Activated CD8-positive, alpha-beta memory T cell treated with anti-CD3 and anti-CD28 coated beads for 36 hours (primary cell): ENCODE measurements at regions not wholly inside any gene's neighbourhood (a gene's known extent, or its start where the extent isn't known, plus 50 kb on each side); places are given as distances from the start of the nearest gene placed in this dataset.

Experiments used
- CTCF ChIA-PET: fragments of 350-600 bp; sonication (Branson Sonifier 250); formaldehyde crosslinking; loops from one replicate; lab custom pipeline; 2021; ENCODE audit warnings: antibody characterized with exemption; lab: Charles Lee
- POLR2A ChIA-PET: fragments of 350-600 bp; sonication (Branson Sonifier 250); formaldehyde crosslinking; loops from one replicate; lab custom pipeline; 2021; ENCODE audit warnings: antibody characterized with exemption; lab: Charles Lee

GRCh38 chr10:120262857-120263547 lies 194.0 kb upstream of the PLPP4 start:
- CTCF ChIA-PET = no interaction called here
- POLR2A ChIA-PET = no interaction called here

GRCh38 chr10:120266022-120266421 lies 191.0 kb upstream of the PLPP4 start:
- POLR2A ChIA-PET = no interaction called here
- CTCF ChIA-PET = no interaction called here

DNA sequence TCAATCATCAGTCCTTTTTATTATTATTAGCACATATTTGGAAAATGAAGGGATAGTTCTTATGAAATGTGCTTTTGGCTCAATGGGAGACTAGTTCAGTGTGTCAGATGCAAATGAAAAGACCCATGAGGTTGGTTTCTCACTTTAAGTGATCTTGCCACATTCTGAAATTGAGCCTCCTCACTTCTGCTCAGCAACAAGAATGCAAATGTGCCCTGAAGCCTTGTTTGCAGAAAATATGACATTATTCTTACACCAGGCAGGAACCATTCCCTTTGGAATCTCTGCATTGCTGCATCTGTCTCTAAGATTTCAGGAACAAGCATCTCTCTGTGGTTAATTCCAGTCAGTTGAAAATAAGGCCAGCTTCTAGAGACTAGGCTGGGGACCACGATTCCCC lies 186.1 kb upstream of the PLPP4 start:
- ChIA-PET CTCF (no interaction called here), POLR2A (no interaction called here)

DNA sequence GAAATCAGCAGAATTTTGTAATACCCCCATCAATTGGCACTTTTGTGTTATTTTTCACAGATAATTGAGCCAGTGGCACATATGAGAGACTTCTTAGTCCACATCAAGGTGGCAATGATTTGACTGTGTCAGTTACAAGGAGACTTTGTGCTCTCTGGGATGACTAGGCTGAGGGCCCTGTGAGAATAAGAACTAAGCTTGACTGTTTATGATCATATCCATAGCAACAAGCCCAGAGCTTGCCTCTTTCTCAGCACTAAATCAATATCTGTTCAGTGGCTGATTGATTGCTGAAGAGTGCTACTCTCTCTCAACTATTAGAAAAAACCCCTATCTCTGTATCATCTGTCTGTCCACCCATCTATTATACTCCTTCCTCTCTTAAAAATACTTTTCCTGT lies 185.3 kb upstream of the PLPP4 start:
- ChIA-PET POLR2A (no interaction called here), CTCF (no interaction called here)

DNA sequence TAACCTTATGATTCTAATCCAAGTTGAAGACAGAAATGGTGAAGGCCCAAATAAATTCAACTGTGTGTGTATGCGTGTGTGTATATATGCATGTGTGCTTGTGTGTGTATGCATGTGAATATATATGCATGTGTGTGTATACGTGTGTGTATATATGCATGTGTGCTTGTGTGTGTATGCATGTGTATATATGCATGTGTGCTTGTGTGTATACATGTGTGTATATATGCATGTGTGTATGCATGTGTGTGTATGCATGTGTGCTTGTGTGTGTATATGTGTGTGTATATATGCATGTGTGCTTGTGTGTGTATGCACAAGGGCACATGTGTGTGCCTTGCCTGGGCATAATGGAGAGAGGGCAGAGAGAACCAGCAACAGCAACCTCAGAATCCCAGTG lies 184.7 kb upstream of the PLPP4 start:
- CTCF ChIA-PET = no interaction called here
- POLR2A ChIA-PET = no interaction called here

DNA sequence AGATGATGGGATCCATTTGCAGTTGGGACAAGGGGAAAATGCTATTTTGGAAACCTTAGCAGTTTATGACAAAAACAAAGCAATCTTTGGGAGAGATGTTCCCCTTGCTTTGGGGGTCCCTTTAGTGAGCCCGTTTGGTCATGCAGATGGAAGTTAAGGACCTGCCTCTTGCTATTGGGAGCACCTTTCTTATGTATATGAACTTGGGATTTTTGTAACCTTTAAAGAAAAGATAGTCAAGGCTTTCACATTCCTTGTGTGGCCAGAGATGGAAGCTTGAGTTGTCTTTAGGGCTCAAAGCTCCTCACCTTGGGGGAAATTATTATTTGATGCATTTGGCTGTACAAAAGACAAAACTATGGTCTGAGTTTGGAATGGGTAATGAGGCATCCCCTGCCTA lies 179.0 kb upstream of the PLPP4 start:
- POLR2A ChIA-PET = no interaction called here

DNA sequence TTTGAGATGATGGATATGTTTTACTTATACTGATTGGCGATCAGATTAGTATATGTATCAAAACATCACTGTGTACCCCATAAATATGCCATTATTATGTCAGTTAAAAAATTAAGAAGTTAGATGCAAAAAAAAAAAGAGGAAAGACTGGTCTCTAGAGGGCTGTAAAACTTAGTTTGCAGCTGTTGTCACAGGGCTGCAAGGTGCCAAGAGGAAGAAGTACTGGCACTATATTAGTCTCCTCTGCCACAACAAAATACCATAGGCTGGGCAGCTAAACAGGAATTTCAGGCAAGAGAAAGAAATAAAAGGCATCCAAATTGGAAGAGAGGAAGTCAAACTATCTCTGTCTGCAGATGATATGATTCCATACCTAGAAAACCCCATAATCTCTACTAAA lies 177.8 kb upstream of the PLPP4 start:
- POLR2A ChIA-PET = no interaction called here
- CTCF ChIA-PET = no interaction called here

More for the DNA sequence above, 179.0 kb upstream of the PLPP4 start:
- CTCF ChIA-PET = no interaction called here

DNA sequence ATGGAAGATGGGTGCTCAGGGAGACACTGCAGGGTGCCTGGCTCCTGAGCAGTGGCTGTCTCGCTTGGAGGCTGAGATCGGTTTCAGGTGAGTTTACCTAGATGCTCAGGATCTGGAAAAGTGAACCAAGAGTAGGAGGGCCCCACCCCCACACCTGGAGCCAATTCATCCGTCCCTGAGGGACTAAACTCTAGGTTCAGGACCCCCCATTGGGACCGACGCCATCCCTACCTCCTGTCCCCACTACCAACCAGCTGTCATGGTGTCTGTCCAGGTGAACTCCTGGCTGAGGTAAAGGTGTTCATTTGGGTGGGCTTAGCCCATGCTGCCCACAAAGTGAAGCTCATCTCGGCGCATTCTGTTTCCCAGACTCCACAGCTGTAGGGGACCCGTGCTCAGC lies 174.6 kb upstream of the PLPP4 start:
- CTCF ChIA-PET = no interaction called here
- POLR2A ChIA-PET = no interaction called here

GRCh38 chr10:120282846-120283492 lies 174.1 kb upstream of the PLPP4 start:
- ChIA-PET CTCF (no interaction called here), POLR2A (no interaction called here)

DNA sequence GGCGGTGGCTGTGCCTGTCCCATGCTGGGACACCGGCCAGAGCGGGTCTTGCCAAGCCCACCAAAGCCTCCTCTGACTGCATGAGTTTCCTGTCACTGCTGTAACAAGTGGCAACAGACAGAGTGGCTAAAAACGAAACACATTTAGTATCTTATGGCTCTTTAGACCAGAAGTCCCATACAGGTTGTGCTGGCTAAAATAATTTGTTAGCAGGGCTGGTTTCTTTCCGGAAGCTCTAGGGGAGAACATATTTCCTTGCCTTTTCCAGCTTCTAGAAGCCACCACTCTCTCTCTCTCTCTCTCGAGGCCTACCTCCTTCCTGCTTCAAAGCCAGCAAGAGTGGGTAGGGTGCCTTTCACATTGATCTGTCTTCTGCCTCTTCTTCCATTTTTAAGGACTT lies 171.6 kb upstream of the PLPP4 start:
- ChIA-PET CTCF (no interaction called here), POLR2A (no interaction called here)

DNA sequence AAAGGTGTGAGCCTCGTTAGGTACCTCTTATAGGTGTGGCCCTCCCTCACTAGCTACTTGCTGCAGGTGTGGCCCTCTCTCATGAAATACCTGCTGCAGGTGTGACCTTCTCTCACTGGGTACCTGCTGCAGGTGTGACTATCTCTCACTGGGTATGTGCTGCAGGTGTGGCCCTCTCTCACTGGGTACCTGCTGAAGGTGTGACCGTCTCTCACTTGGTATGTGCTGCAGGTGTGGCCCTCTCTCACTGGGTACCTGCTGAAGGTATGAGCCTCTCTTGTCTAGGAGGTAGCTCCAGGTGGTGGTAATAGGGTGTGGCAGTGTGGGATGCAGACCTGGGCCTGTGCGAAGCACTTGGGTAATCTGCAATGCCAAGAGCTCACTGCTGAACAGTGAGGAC lies 170.7 kb upstream of the PLPP4 start:
- ChIA-PET POLR2A (no interaction called here), CTCF (interaction anchor here (0.7 kb wide), 1 partner anchor 62 kb away, joined by 3 read pairs; no protein-coding TSS in a partner anchor)

- ChIA-PET CTCF (interaction anchor here (0.9 kb wide), 1 partner anchor 16 kb away, joined by 3 read pairs; no protein-coding TSS in a partner anchor), POLR2A (no interaction called here)
Observed at GRCh38 chr10:120300513-120300912, 156.5 kb upstream of the PLPP4 start.

DNA sequence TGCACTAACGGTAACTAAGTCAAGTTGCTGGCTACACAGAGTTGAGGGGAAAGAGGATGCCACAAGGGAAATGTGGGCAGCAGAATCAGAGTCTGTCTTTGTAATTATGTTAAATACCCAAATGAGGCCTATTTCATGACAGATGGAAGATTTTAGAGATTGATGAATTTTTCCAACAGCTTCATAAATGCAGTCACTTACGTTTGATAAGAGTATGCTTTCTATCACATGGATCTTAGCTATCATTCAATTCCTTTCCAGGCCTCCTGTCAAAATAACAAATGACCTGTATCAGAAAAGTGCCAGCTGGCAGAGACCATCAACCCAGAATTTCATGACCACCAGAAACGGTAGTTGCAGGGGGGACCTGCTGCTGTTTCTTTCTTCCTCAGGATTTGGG lies 148.4 kb upstream of the PLPP4 start:
- ChIA-PET POLR2A (no interaction called here), CTCF (no interaction called here)

DNA sequence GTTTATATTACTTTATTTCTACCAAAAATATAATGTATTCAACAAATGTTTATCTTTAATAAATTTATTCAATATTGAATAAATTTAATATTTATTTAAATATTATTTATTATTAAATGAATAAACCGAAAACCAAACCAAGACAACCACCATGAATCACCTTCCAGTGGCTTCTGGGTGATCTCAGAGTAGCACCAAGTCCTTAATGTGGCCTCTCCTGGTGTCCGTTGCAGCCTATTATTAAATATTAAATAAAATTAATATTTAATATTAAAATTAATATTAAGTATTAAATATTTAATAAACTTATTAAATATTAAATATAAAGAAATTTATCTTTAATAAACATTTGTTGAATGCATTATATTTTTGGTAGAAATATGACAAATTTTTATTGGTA lies 143.3 kb upstream of the PLPP4 start:
- ChIA-PET POLR2A (no interaction called here), CTCF (no interaction called here)

GRCh38 chr10:120314442-120314841 lies 142.6 kb upstream of the PLPP4 start:
- ChIA-PET POLR2A (no interaction called here), CTCF (no interaction called here)

- ChIA-PET POLR2A (no interaction called here), CTCF (no interaction called here)
Observed at GRCh38 chr10:120318862-120319261, 138.2 kb upstream of the PLPP4 start.

DNA sequence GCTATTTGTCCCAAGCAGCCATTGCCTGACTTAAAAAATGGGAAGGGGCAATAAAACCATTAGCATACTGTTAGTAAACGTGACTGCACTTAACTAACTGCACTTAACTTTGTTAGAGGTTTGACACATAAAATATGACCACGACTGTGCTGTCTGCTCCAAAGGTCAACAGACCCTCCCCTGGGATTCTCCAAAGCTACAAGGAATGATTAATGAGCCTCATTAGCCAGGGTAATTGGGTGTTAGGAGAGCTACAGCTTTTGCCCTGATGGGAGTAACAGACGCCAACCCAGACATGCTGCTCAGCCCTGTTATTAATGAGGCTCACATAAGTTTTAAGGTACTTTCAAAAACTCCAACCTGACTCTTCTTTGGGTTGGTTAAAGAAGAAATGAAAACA lies 129.4 kb upstream of the PLPP4 start:
- POLR2A ChIA-PET = no interaction called here

GRCh38 chr10:120328647-120329046 lies 128.4 kb upstream of the PLPP4 start:
- POLR2A ChIA-PET = no interaction called here
- CTCF ChIA-PET = no interaction called here

More for the DNA sequence above, 129.4 kb upstream of the PLPP4 start:
- CTCF ChIA-PET = no interaction called here

GRCh38 chr10:120335553-120335952 lies 121.5 kb upstream of the PLPP4 start:
- CTCF ChIA-PET = no interaction called here

DNA sequence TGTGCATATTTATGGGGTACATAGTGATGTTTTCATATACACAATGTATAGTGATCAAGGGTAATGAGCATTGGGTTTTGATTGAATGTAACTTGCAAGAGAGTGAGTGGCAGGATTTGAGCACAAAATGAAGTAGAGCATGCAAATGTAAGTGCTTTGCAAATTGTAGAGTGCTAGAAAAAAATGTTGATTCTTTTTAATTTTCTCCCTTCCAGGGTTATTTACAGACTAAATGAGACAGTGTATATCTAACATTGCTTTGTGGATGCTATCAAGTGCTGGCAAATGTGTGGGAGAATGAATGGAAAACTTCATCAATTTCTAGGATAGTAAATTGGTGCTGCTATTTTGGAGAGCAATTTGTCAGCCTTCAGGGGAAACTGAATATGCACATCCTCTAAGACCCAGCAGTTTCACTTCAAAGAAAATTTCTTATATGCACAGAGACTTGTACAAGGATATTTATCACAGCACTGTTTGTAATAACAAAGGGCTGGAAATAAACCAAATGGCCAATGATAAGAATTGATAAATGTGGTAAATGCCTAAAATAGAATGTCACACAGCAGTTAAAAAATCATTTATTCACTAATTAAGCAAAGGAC lies 120.6 kb upstream of the PLPP4 start:
- POLR2A ChIA-PET = no interaction called here
- CTCF ChIA-PET = no interaction called here

More at GRCh38 chr10:120335553-120335952, 121.5 kb upstream of the PLPP4 start:
- POLR2A ChIA-PET = no interaction called here
